ENCODE measurements at regions not wholly inside any gene's neighbourhood (a gene's known extent, or its start where the extent isn't known, plus 50 kb on each side); places are given as distances from the start of the nearest gene placed in this dataset.
A peak's percentile ranks its signal among the peaks of the same experiment; 100 is the strongest.

- Mint-ChIP-seq H3K4me3 (no peak overlapping the region), H3K36me3 (ENCODE audit: low read depth) (peaks cover 100% of the 10 kb centered on the region), H3K9me3 (peaks cover 100% of the 10 kb centered on the region), H3K27me3 (ENCODE audit: insufficient read depth) (peaks cover 9% of the 10 kb centered on the region), H3K4me1 (ENCODE audit: low read depth) (no peaks in the 10 kb centered on the region), H3K27ac (no peak overlapping the region)
- no peak for TF ChIP-seq CTCF (IDR thresholded peaks at IDR 0.05)
- DNase-seq, result no peak
These were observed 100.7 kb downstream of the SNRPN start for GRCh38 chr15:25055356-25056068.

GRCh38 chr15:25056484-25057425 is 102.0 kb downstream of the SNRPN start:
- peak; percentile 53 for TF ChIP-seq CTCF (IDR thresholded peaks at IDR 0.05)
- no peak for DNase-seq
- Mint-ChIP-seq H3K4me3 (no peak overlapping the region), H3K27me3 (ENCODE audit: insufficient read depth) (peaks cover 12% of the 10 kb centered on the region), H3K36me3 (ENCODE audit: low read depth) (peaks cover 100% of the 10 kb centered on the region), H3K4me1 (ENCODE audit: low read depth) (no peaks in the 10 kb centered on the region), H3K9me3 (peaks cover 100% of the 10 kb centered on the region), H3K27ac (no peak overlapping the region)

GRCh38 chr15:25057574-25057973 is 102.8 kb downstream of the SNRPN start:
- TF ChIP-seq CTCF (IDR thresholded peaks at IDR 0.05), result no peak
- Mint-ChIP-seq H3K4me3 (no peak overlapping the region), H3K36me3 (ENCODE audit: low read depth) (peaks cover 100% of the 10 kb centered on the region), H3K27me3 (ENCODE audit: insufficient read depth) (peaks cover 13% of the 10 kb centered on the region), H3K27ac (no peak overlapping the region), H3K4me1 (ENCODE audit: low read depth) (no peaks in the 10 kb centered on the region), H3K9me3 (peaks cover 100% of the 10 kb centered on the region)
- DNase-seq, result no peak

- no peak for DNase-seq
- TF ChIP-seq CTCF (IDR thresholded peaks at IDR 0.05), result no peak
- H3K27me3 Mint-ChIP-seq (ENCODE audit: insufficient read depth), result peaks cover 13% of the 10 kb centered on the region
- peaks cover 100% of the 10 kb centered on the region for H3K36me3 Mint-ChIP-seq (ENCODE audit: low read depth)
- peaks cover 100% of the 10 kb centered on the region for H3K9me3 Mint-ChIP-seq
- no peaks in the 10 kb centered on the region for H3K4me1 Mint-ChIP-seq (ENCODE audit: low read depth)
- no peak overlapping the region for H3K4me3 Mint-ChIP-seq
- no peak overlapping the region for H3K27ac Mint-ChIP-seq
These were observed 103.4 kb downstream of the SNRPN start for GRCh38 chr15:25058080-25058785.

- Mint-ChIP-seq H3K27me3 (ENCODE audit: insufficient read depth) (peaks cover 15% of the 10 kb centered on the region), H3K36me3 (ENCODE audit: low read depth) (peaks cover 100% of the 10 kb centered on the region), H3K9me3 (peaks cover 100% of the 10 kb centered on the region), H3K4me3 (no peak overlapping the region), H3K27ac (no peak overlapping the region), H3K4me1 (ENCODE audit: low read depth) (no peaks in the 10 kb centered on the region)
- no peak for TF ChIP-seq CTCF (IDR thresholded peaks at IDR 0.05)
- no peak for DNase-seq
These were observed 105.1 kb downstream of the SNRPN start for GRCh38 chr15:25059698-25060471.
